ENCODE measurements at regions not wholly inside any gene's neighbourhood (a gene's known extent, or its start where the extent isn't known, plus 50 kb on each side); places are given as distances from the start of the nearest gene placed in this dataset.

- Histone ChIP-seq H3K27ac (ENCODE audit: low read length) (no peak overlapping the region), H3K9me3 (replicated peaks; ENCODE audit: insufficient read depth, low read length) (no peaks in the 10 kb centered on the region), H3F3A (ENCODE audit: insufficient read depth, low read length) (no peaks in the 10 kb centered on the region), H3K4me2 (ENCODE audit: low read depth, low read length) (no peak overlapping the region), H3K9me2 (replicated peaks; ENCODE audit: insufficient read depth, low read length) (no peaks in the 10 kb centered on the region), H3K27me3 (replicated peaks; ENCODE audit: insufficient read depth, low read length) (no peaks in the 10 kb centered on the region), H3K36me3 (replicated peaks; ENCODE audit: insufficient read depth, low read length) (no peaks in the 10 kb centered on the region), H3K79me2 (ENCODE audit: low read length) (no peaks in the 10 kb centered on the region), H3K4me1 (ENCODE audit: low read length) (no peaks in the 10 kb centered on the region), H3K4me3 (ENCODE audit: low read length) (no peak overlapping the region), H2AFZ (ENCODE audit: low read length) (no peak overlapping the region), H3K9ac (ENCODE audit: low read length) (no peak overlapping the region), H4K20me1 (ENCODE audit: insufficient read depth, low read length) (no peaks in the 10 kb centered on the region)
- TF ChIP-seq EZH2 (optimal IDR thresholded peaks at IDR 0.05; ENCODE audit: low read depth, low read length) (no peak), CTCF (IDR thresholded peaks at IDR 0.05; ENCODE audit: low read length) (no peak), EZH2phosphoT487 (IDR thresholded peaks at IDR 0.05; ENCODE audit: low read length) (no peak)
- no peak for DNase-seq
These were observed 305.6 kb upstream of the LYPLAL1 start for GRCh38 chr1:218867941-218868626.

- Histone ChIP-seq H3K4me2 (ENCODE audit: low read depth, low read length) (no peak overlapping the region), H3K9me2 (replicated peaks; ENCODE audit: insufficient read depth, low read length) (no peaks in the 10 kb centered on the region), H3K79me2 (ENCODE audit: low read length) (no peaks in the 10 kb centered on the region), H3K4me1 (ENCODE audit: low read length) (no peaks in the 10 kb centered on the region), H3F3A (ENCODE audit: insufficient read depth, low read length) (no peaks in the 10 kb centered on the region), H3K36me3 (replicated peaks; ENCODE audit: insufficient read depth, low read length) (no peaks in the 10 kb centered on the region), H3K27me3 (replicated peaks; ENCODE audit: insufficient read depth, low read length) (no peaks in the 10 kb centered on the region), H4K20me1 (ENCODE audit: insufficient read depth, low read length) (no peaks in the 10 kb centered on the region), H3K9ac (ENCODE audit: low read length) (no peak overlapping the region), H3K27ac (ENCODE audit: low read length) (no peak overlapping the region), H3K9me3 (replicated peaks; ENCODE audit: insufficient read depth, low read length) (no peaks in the 10 kb centered on the region), H3K4me3 (ENCODE audit: low read length) (no peak overlapping the region), H2AFZ (ENCODE audit: low read length) (no peak overlapping the region)
- TF ChIP-seq EZH2 (optimal IDR thresholded peaks at IDR 0.05; ENCODE audit: low read depth, low read length) (no peak), EZH2phosphoT487 (IDR thresholded peaks at IDR 0.05; ENCODE audit: low read length) (no peak), CTCF (IDR thresholded peaks at IDR 0.05; ENCODE audit: low read length) (no peak)
- DNase-seq, result no peak
These were observed 304.4 kb upstream of the LYPLAL1 start for GRCh38 chr1:218869276-218869675.

- TF ChIP-seq CTCF (IDR thresholded peaks at IDR 0.05; ENCODE audit: low read length), result no peak
- no peak for TF ChIP-seq EZH2 (optimal IDR thresholded peaks at IDR 0.05; ENCODE audit: low read depth, low read length)
- no peak for TF ChIP-seq EZH2phosphoT487 (IDR thresholded peaks at IDR 0.05; ENCODE audit: low read length)
- no peaks in the 10 kb centered on the region for H3K9me2 ChIP-seq (replicated peaks; ENCODE audit: insufficient read depth, low read length)
- DNase-seq, result no peak
These were observed 301.7 kb upstream of the LYPLAL1 start for GRCh38 chr1:218872026-218872425.

More at GRCh38 chr1:218872026-218872425, 301.7 kb upstream of the LYPLAL1 start:
- no peaks in the 10 kb centered on the region for H3K27me3 ChIP-seq (replicated peaks; ENCODE audit: insufficient read depth, low read length)
- H4K20me1 ChIP-seq (ENCODE audit: insufficient read depth, low read length), result no peaks in the 10 kb centered on the region
- no peak overlapping the region for H3K4me3 ChIP-seq (ENCODE audit: low read length)
- H3K36me3 ChIP-seq (replicated peaks; ENCODE audit: insufficient read depth, low read length), result no peaks in the 10 kb centered on the region
- H3F3A ChIP-seq (ENCODE audit: insufficient read depth, low read length), result no peaks in the 10 kb centered on the region
- no peaks in the 10 kb centered on the region for H3K79me2 ChIP-seq (ENCODE audit: low read length)
- no peak overlapping the region for H3K9ac ChIP-seq (ENCODE audit: low read length)
- no peak overlapping the region for H3K4me2 ChIP-seq (ENCODE audit: low read depth, low read length)
- H3K4me1 ChIP-seq (ENCODE audit: low read length), result no peaks in the 10 kb centered on the region
- H3K9me3 ChIP-seq (replicated peaks; ENCODE audit: insufficient read depth, low read length), result no peaks in the 10 kb centered on the region
- no peak overlapping the region for H3K27ac ChIP-seq (ENCODE audit: low read length)
- H2AFZ ChIP-seq (ENCODE audit: low read length), result no peak overlapping the region

Measured in MM.1S (cell line).